OCI-LY7 (cell line): ENCODE measurements at regions not wholly inside any gene's neighbourhood (a gene's known extent, or its start where the extent isn't known, plus 50 kb on each side); places are given as distances from the start of the nearest gene placed in this dataset.

ENCODE experiments used
- BruUV-seq: library from RNA; stranded (reverse); fragments of 400-500 nt; replicated peaks from 2 replicates; lab custom pipeline; 2021; lab: Mats Ljungman, UMichigan
- CTCF ChIA-PET: fragments of 300-600 bp; sonication (Branson Sonifier 250); formaldehyde crosslinking; loops from one replicate; lab custom pipeline; 2022; ENCODE audit warnings: antibody characterized with exemption; ENCODE audit not compliant: unreplicated experiment; lab: Charles Lee
- POLR2A ChIA-PET: fragments of 300-600 bp; sonication (Branson Sonifier 250); formaldehyde crosslinking; loops from one replicate; lab custom pipeline; 2022; ENCODE audit warnings: antibody characterized with exemption; lab: Charles Lee
- DNase-seq: peaks from one replicate; pipeline ENCODE4 v3.0.0-alpha.2; 2015; ENCODE audit warnings: low spot score
- H2AFZ ChIP-seq: fragments of 200-600 bp; sonication (generic), shearing (Covaris generic); 2 replicates; pipeline ENCODE4 v1.6.1; 2014; ENCODE audit warnings: mild to moderate bottlenecking, antibody characterized with exemption, low read length, moderate library complexity
- H3K27ac ChIP-seq: fragments of 200-600 bp; sonication (generic); 2 replicates; pipeline ENCODE4 v1.5.1; 2014; ENCODE audit warnings: mixed run types, low read depth, mild to moderate bottlenecking, moderate library complexity, low read length, inconsistent platforms; ENCODE audit not compliant: poor library complexity, severe bottlenecking
- H3K36me3 ChIP-seq: fragments of 200-600 bp; sonication (generic); 2 replicates; pipeline ENCODE4 v1.6.1; 2014; ENCODE audit warnings: mild to moderate bottlenecking, antibody characterized with exemption, low read length, moderate library complexity, mixed read lengths; ENCODE audit not compliant: insufficient read depth
- H3K4me1 ChIP-seq: fragments of 200-600 bp; sonication (generic); 2 replicates; pipeline ENCODE4 v1.5.1; 2014; ENCODE audit warnings: mild to moderate bottlenecking, low read length; ENCODE audit not compliant: insufficient read depth, poor library complexity, severe bottlenecking
- H3K4me2 ChIP-seq: fragments of 200-600 bp; sonication (generic); 2 replicates; pipeline ENCODE4 v1.6.1; 2014; ENCODE audit warnings: mild to moderate bottlenecking, low read length
- H3K4me3 ChIP-seq: fragments of 200-600 bp; sonication (generic); 2 replicates; pipeline ENCODE4 v1.5.1; 2014; ENCODE audit warnings: mild to moderate bottlenecking, low read depth, low read length; ENCODE audit not compliant: poor library complexity, severe bottlenecking
- H3K79me2 ChIP-seq: fragments of 200-600 bp; sonication (generic); 2 replicates; pipeline ENCODE4 v1.6.1; 2016; ENCODE audit warnings: low read depth, mild to moderate bottlenecking, low read length, moderate library complexity, mixed read lengths; ENCODE audit not compliant: insufficient read depth
- H3K9me2 ChIP-seq: fragments of 200-600 bp; sonication (generic); 2 replicates; pipeline ENCODE4 v1.6.1; 2016; ENCODE audit warnings: mild to moderate bottlenecking, low read length, mixed read lengths; ENCODE audit not compliant: insufficient read depth
- H3K9me3 ChIP-seq: fragments of 200-600 bp; sonication (generic); 2 replicates; pipeline ENCODE4 v1.6.1; 2014; ENCODE audit warnings: mild to moderate bottlenecking, mixed run types, low read length, mixed read lengths
- H4K20me1 ChIP-seq: fragments of 200-600 bp; sonication (generic); 2 replicates; pipeline ENCODE4 v1.6.1; 2014; ENCODE audit warnings: mild to moderate bottlenecking, antibody characterized with exemption, low read length, moderate library complexity, mixed read lengths; ENCODE audit not compliant: insufficient read depth
- EZH2phosphoT487 ChIP-seq: fragments of 200-600 bp; sonication (generic); IDR thresholded peaks from 2 replicates; pipeline ENCODE4 v1.6.1; 2018; ENCODE audit warnings: low read depth, borderline replicate concordance, mild to moderate bottlenecking, mixed run types, antibody characterized with exemption, low read length, moderate library complexity, mixed read lengths
- intact Hi-C: fragments of 100-400 bp; cut with micrococcal nuclease; formaldehyde crosslinking; loops from one replicate; pipeline ENCODE4 v1.10.0; 2022; ENCODE audit not compliant: unreplicated experiment
- TF ChIP-seq, protein P1 (sequence below): fragments of 200-600 bp; sonication (generic); conservative IDR thresholded peaks from 2 replicates; pipeline ENCODE4 v1.5.1; 2014; ENCODE audit warnings: mild to moderate bottlenecking, antibody characterized with exemption, low read length, moderate library complexity, mixed read lengths

DNA sequence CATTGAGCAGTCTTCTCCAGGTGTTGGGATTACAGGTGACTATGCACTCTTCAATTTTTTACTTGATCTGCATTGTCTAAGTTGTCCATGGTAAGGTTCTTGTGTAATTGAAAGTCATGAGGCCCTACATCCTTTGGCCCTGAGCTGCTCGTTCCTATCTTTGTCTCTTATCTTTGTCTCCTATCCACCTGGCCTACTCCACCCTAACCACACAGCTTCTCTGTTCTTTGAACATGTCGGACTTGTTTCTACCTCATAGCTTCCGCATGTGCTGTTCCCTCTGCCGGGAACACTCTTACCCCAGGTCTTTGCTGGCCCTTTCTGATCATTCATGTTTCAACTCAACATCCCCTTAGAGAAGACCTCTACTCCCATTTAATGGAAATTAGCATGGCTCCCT, 194.8 kb upstream of the TBX3 start:
- no peaks in the 10 kb centered on the region for H3K36me3 ChIP-seq
- no peaks in the 10 kb centered on the region for H3K9me3 ChIP-seq
- no peak for DNase-seq
- H3K4me3 ChIP-seq = no peak overlapping the region
- no TSS peak for BruUV-seq
- no peaks in the 10 kb centered on the region for H3K9me2 ChIP-seq
- intact Hi-C loops = no loop called here
- CTCF ChIA-PET = no interaction called here
- POLR2A ChIA-PET = no interaction called here
- no peaks in the 10 kb centered on the region for H3K79me2 ChIP-seq
- no peak overlapping the region for H3K4me2 ChIP-seq
- no peaks in the 10 kb centered on the region for H3K4me1 ChIP-seq
- H4K20me1 ChIP-seq = no peaks in the 10 kb centered on the region
- H3K27ac ChIP-seq = no peak overlapping the region
- TF ChIP-seq, protein P1, sequence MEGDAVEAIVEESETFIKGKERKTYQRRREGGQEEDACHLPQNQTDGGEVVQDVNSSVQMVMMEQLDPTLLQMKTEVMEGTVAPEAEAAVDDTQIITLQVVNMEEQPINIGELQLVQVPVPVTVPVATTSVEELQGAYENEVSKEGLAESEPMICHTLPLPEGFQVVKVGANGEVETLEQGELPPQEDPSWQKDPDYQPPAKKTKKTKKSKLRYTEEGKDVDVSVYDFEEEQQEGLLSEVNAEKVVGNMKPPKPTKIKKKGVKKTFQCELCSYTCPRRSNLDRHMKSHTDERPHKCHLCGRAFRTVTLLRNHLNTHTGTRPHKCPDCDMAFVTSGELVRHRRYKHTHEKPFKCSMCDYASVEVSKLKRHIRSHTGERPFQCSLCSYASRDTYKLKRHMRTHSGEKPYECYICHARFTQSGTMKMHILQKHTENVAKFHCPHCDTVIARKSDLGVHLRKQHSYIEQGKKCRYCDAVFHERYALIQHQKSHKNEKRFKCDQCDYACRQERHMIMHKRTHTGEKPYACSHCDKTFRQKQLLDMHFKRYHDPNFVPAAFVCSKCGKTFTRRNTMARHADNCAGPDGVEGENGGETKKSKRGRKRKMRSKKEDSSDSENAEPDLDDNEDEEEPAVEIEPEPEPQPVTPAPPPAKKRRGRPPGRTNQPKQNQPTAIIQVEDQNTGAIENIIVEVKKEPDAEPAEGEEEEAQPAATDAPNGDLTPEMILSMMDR = no peak
- TF ChIP-seq EZH2phosphoT487 = no peak
- no peak overlapping the region for H2AFZ ChIP-seq

- POLR2A ChIA-PET = no interaction called here
- H3K9me2 ChIP-seq = no peaks in the 10 kb centered on the region
- H3K4me2 ChIP-seq = no peak overlapping the region
Measured at GRCh38 chr12:114876968-114877680, 193.1 kb upstream of the TBX3 start.

DNA sequence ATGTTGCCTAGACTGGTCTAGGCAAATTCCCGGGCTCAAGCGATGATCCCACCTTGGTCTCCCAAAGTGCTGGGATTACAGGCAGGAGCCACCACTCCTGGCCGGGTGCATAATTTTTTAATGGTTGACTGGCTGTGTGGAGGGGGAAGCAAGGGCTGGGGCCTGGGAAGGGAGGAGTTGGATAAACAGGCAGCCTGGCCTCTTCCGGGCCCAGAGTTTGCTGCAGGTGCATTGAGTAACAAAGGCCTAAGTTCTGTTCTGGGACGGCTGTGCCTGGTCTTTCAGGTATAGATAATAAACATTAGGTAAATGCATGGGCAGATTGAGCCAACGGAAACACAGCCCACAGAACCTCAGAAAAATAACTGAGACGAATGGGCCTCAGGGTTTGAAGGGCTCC, 191.3 kb upstream of the TBX3 start:
- no TSS peak for BruUV-seq

More at GRCh38 chr12:114876968-114877680, 193.1 kb upstream of the TBX3 start:
- no TSS peak for BruUV-seq
- no peak for DNase-seq
- Histone ChIP-seq H2AFZ (no peak overlapping the region), H3K27ac (no peak overlapping the region), H4K20me1 (no peaks in the 10 kb centered on the region), H3K4me3 (no peak overlapping the region), H3K9me3 (no peaks in the 10 kb centered on the region), H3K36me3 (no peaks in the 10 kb centered on the region), H3K79me2 (no peaks in the 10 kb centered on the region), H3K4me1 (no peaks in the 10 kb centered on the region)
- CTCF ChIA-PET = no interaction called here
- TF ChIP-seq EZH2phosphoT487 = no peak
- TF ChIP-seq, protein P1 = no peak
- intact Hi-C loops = no loop called here

More for the DNA sequence above, 191.3 kb upstream of the TBX3 start:
- H3K79me2 ChIP-seq = no peaks in the 10 kb centered on the region
- CTCF ChIA-PET = no interaction called here
- DNase-seq = no peak
- H3K4me3 ChIP-seq = no peak overlapping the region
- no peaks in the 10 kb centered on the region for H3K9me2 ChIP-seq
- POLR2A ChIA-PET = no interaction called here
- no peak overlapping the region for H3K27ac ChIP-seq
- no peak overlapping the region for H2AFZ ChIP-seq
- intact Hi-C loops = no loop called here
- H3K36me3 ChIP-seq = no peaks in the 10 kb centered on the region
- H3K4me1 ChIP-seq = no peaks in the 10 kb centered on the region
- no peak overlapping the region for H3K4me2 ChIP-seq
- TF ChIP-seq, protein P1 = no peak
- no peak for TF ChIP-seq EZH2phosphoT487
- H3K9me3 ChIP-seq = no peaks in the 10 kb centered on the region
- H4K20me1 ChIP-seq = no peaks in the 10 kb centered on the region
